Cardiac muscle cell (in vitro differentiated cells and primary cell): ENCODE measurements at regions not wholly inside any gene's neighbourhood (a gene's known extent, or its start where the extent isn't known, plus 50 kb on each side); places are given as distances from the start of the nearest gene placed in this dataset.

Source experiments
- DNase-seq, 2 donors: peaks; one replicate each; pipeline versions ENCODE4 v3.0.0 to v3.0.0-alpha.2; 2010 to 2017; ENCODE audit warnings: low read depth in 1 of 2, low spot score in 1 of 2
- H3K27ac ChIP-seq: fragments of 200-600 bp; sonication (generic); 2 replicates; pipeline ENCODE4 v1.5.1; 2016
- H3K27me3 ChIP-seq: fragments of 200-600 bp; sonication (generic); 2 replicates; pipeline ENCODE4 v1.6.0; 2016; ENCODE audit warnings: control low read depth
- H3K36me3 ChIP-seq: fragments of 200-600 bp; sonication (generic); 2 replicates; pipeline ENCODE4 v1.5.1; 2016; ENCODE audit warnings: control low read depth
- H3K4me1 ChIP-seq: fragments of 200-600 bp; sonication (generic); 2 replicates; pipeline ENCODE4 v1.8.1; 2017; ENCODE audit warnings: low read depth, mild to moderate bottlenecking, mixed run types
- H3K4me3 ChIP-seq: fragments of 200-600 bp; sonication (generic); 2 replicates; pipeline ENCODE4 v1.5.1; 2016; ENCODE audit warnings: mild to moderate bottlenecking
- H3K9me3 ChIP-seq: fragments of 200-600 bp; sonication (generic); 2 replicates; pipeline ENCODE4 v1.5.1; 2017; ENCODE audit warnings: low read depth, mild to moderate bottlenecking, control low read depth
- TF ChIP-seq, protein P1 (sequence below): IDR thresholded peaks from 2 replicates; pipeline ENCODE4 v1.5.1; 2012; ENCODE audit warnings: low read depth, mild to moderate bottlenecking, low read length

DNA sequence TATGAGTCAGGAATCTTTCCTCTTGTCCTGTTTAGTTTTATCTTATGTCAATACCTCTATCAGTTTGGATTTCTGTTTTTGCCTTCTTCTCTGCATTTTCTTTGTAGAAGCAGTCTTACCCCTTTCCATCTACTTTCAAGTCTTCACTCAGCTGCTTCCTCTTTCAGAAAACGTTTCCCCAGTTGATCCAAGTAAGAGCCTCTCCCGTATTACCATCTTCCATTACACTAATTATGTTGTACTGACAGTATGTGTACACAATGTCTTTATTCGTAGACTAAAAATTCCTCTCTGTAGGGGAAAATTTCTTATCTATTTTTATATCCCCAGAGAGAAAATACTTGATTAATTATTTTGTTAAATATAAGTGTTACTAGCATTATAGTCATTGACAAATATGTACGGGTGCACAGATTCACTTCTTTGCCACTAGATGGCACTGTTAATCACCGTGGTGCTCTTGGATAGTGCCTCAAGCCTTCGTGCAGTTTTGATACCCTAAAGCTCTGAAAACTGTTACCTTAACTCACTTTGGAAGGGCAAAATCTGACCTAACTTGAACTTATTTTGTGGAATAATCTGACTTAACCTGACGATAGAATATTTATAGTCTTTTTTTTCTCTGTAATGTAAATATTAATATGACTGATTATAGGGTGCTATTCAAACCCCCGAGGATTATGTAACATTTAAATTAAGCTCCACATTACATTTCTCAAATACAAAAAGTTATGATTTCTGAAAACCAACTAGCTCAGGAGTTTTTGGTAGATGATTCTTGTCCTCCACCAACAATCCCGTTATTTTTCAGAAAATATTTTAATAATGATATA lies 74.2 kb upstream of the POU1F1 start:
- H3K4me3 ChIP-seq = no peak overlapping the region
- no peaks in the 10 kb centered on the region for H3K4me1 ChIP-seq
- no peaks in the 10 kb centered on the region for H3K36me3 ChIP-seq
- peak; percentile 61 to 67 for DNase-seq
- TF ChIP-seq, protein P1, sequence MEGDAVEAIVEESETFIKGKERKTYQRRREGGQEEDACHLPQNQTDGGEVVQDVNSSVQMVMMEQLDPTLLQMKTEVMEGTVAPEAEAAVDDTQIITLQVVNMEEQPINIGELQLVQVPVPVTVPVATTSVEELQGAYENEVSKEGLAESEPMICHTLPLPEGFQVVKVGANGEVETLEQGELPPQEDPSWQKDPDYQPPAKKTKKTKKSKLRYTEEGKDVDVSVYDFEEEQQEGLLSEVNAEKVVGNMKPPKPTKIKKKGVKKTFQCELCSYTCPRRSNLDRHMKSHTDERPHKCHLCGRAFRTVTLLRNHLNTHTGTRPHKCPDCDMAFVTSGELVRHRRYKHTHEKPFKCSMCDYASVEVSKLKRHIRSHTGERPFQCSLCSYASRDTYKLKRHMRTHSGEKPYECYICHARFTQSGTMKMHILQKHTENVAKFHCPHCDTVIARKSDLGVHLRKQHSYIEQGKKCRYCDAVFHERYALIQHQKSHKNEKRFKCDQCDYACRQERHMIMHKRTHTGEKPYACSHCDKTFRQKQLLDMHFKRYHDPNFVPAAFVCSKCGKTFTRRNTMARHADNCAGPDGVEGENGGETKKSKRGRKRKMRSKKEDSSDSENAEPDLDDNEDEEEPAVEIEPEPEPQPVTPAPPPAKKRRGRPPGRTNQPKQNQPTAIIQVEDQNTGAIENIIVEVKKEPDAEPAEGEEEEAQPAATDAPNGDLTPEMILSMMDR = peak; percentile 88
- no peak overlapping the region for H3K27ac ChIP-seq
- no peaks in the 10 kb centered on the region for H3K27me3 ChIP-seq
- no peaks in the 10 kb centered on the region for H3K9me3 ChIP-seq

GRCh38 chr3:87349833-87350232 lies 73.4 kb upstream of the POU1F1 start:
- H3K9me3 ChIP-seq = no peaks in the 10 kb centered on the region
- H3K36me3 ChIP-seq = no peaks in the 10 kb centered on the region
- no peak overlapping the region for H3K27ac ChIP-seq
- no peaks in the 10 kb centered on the region for H3K27me3 ChIP-seq
- TF ChIP-seq, protein P1 = no peak
- H3K4me3 ChIP-seq = no peak overlapping the region
- no peaks in the 10 kb centered on the region for H3K4me1 ChIP-seq
- no peak for DNase-seq

- Histone ChIP-seq H3K27me3 (no peaks in the 10 kb centered on the region), H3K4me1 (no peaks in the 10 kb centered on the region), H3K4me3 (no peak overlapping the region), H3K9me3 (no peaks in the 10 kb centered on the region), H3K27ac (no peak overlapping the region), H3K36me3 (no peaks in the 10 kb centered on the region)
- no peak for DNase-seq
- TF ChIP-seq, protein P1 = no peak
These were observed 60.4 kb upstream of the POU1F1 start for GRCh38 chr3:87336761-87337160.

DNA sequence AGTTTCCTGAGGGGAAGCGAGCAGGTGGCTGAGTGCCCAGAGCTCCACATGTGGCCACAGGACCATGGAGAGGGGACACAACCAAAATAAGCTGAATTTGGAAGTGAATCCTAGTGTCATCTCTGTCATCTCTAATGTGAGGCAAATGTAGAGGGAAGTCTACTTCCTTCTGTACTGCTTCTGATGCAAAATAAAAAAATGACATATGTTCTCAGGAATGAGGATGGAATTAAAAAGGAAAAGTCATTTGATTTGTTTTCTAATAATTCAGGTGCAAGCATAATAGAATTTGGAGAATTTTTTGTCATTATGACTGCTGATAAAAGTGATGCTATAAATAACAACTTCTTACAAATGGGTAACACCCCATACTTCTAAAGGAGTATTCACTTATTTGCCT lies 59.5 kb upstream of the POU1F1 start:
- Histone ChIP-seq H3K36me3 (no peaks in the 10 kb centered on the region), H3K27me3 (no peaks in the 10 kb centered on the region), H3K4me3 (no peak overlapping the region), H3K27ac (no peak overlapping the region), H3K4me1 (no peaks in the 10 kb centered on the region), H3K9me3 (no peaks in the 10 kb centered on the region)
- no peak for DNase-seq
- TF ChIP-seq, protein P1 = no peak

DNA sequence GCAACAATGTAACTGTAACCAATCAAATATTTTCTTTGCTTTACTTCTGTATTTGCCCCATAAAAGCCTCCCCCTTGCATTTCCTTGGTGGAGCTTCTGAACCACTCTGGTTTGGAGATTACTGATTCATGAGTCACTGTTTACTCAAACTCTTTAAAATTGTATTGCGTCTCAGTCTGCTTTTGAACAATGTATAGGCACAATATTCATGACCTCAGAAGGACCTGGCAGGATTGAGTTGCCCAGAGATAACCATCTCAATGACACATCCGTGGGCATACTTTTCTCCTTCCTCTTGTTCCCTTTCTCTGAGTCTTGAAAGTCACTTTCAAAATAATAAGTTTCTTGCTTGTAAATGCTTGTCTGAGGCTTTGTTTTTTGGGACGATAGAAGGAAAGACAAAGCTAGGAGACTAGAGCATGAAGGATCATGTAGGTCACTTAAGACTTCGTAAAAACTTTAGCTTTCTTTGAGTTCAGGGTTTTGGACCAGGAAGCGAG lies 57.1 kb upstream of the POU1F1 start:
- no peaks in the 10 kb centered on the region for H3K27me3 ChIP-seq
- TF ChIP-seq, protein P1 = no peak
- H3K9me3 ChIP-seq = no peaks in the 10 kb centered on the region
- H3K4me1 ChIP-seq = no peaks in the 10 kb centered on the region
- no peak overlapping the region for H3K4me3 ChIP-seq
- no peaks in the 10 kb centered on the region for H3K36me3 ChIP-seq
- no peak overlapping the region for H3K27ac ChIP-seq
- peak in 1 of 2 donors; percentile 71 for DNase-seq
